ENCODE measurements at regions not wholly inside any gene's neighbourhood (a gene's known extent, or its start where the extent isn't known, plus 50 kb on each side); places are given as distances from the start of the nearest gene placed in this dataset.
"Not testable (repeated sequence)": the region's sequence is repeated elsewhere in the genome, so short reads cannot be mapped to it uniquely, and the experiment has no call there.

GRCh38 chr22:48486134-48486532, 1341.5 kb downstream of the BRD1 start:
- H3K4me1 ChIP-seq (ENCODE audit: insufficient read depth, low read length) = no peaks in the 10 kb centered on the region
- no peaks in the 10 kb centered on the region for H3K36me3 Mint-ChIP-seq
- H3K27me3 Mint-ChIP-seq = peaks cover 20 to 36% of the 10 kb centered on the region in 2 donors
- H3K27ac Mint-ChIP-seq = no peak overlapping the region
- H3K27ac ChIP-seq (ENCODE audit: low read depth, low read length) = no peak overlapping the region
- no peak overlapping the region for H3K4me3 ChIP-seq (ENCODE audit: low read length)
- H3K4me3 Mint-ChIP-seq = peak overlapping the region in 1 of 7 donors; percentile 8
- peaks cover 0 to 4% (median 0%) of the 10 kb centered on the region in 3 donors for H3K4me1 Mint-ChIP-seq
- DNase-seq = no peak
- ChIA-PET CTCF (no interaction called here), POLR2A (no interaction called here)
- no peaks in the 10 kb centered on the region for H3K9me3 Mint-ChIP-seq
- H3K27me3 ChIP-seq (ENCODE audit: insufficient read depth, low read length, poor library complexity, severe bottlenecking) = no peaks in the 10 kb centered on the region
- H3K9me3 ChIP-seq (ENCODE audit: low read length) = no peaks in the 10 kb centered on the region
- no peaks in the 10 kb centered on the region for H3K36me3 ChIP-seq (ENCODE audit: insufficient read depth, low read length)

GRCh38 chr22:48485149-48486133, 1342.2 kb downstream of the BRD1 start:
- no peaks in the 10 kb centered on the region for H3K9me3 Mint-ChIP-seq
- H3K4me3 Mint-ChIP-seq = no peak overlapping the region
- H3K27ac Mint-ChIP-seq = no peak overlapping the region
- no peaks in the 10 kb centered on the region for H3K36me3 ChIP-seq (ENCODE audit: insufficient read depth, low read length)
- peak in 1 of 5 donors; percentile 23 for DNase-seq
- POLR2A ChIA-PET = no interaction called here
- H3K27me3 ChIP-seq (ENCODE audit: insufficient read depth, low read length, poor library complexity, severe bottlenecking) = no peaks in the 10 kb centered on the region
- CTCF ChIA-PET = no interaction called here
- H3K4me1 ChIP-seq (ENCODE audit: insufficient read depth, low read length) = no peaks in the 10 kb centered on the region
- no peaks in the 10 kb centered on the region for H3K36me3 Mint-ChIP-seq
- H3K27me3 Mint-ChIP-seq = peaks cover 20 to 31% of the 10 kb centered on the region in 2 donors
- H3K9me3 ChIP-seq (ENCODE audit: low read length) = no peaks in the 10 kb centered on the region
- no peak overlapping the region for H3K27ac ChIP-seq (ENCODE audit: low read depth, low read length)
- peaks cover 0 to 4% (median 0%) of the 10 kb centered on the region in 3 donors for H3K4me1 Mint-ChIP-seq
- H3K4me3 ChIP-seq (ENCODE audit: low read length) = no peak overlapping the region

DNA sequence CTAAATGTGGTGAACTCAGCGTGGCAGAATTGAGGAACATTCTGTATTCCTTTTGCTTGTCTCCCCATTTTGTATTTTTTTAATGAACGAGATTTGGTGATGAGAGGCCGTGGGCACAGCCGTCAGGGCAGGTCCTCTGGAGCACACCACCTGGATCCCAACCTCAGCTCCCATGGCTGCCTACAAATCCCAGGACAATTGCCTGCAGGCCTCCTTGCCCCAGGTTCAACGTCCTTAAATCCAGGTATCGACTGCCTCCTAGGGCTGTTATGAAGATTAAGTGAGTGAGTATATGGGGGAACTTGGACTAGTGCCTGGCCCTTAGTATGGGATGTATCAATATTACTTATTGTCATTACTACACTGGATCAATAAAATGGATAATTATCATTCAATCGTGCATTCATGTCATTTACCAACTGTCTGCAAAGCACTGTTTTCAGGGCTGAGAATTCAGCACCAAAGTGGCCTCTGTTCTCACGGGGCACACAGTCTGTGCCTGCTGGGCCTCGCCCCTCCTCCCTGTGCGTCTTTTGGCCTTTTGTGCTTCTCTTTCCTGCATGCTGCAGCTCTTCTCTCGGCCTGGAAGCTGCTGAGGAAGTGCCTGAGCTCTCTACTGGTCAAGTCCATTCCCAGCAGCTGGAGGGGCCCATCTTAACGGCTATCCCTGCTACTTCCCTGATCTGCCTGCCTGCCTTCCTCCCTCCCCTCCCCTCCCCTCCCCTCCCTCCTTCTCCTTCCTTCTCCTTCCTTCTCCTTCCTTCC, 1343.7 kb downstream of the BRD1 start:
- no peaks in the 10 kb centered on the region for H3K4me1 ChIP-seq (ENCODE audit: insufficient read depth, low read length)
- peak in 1 of 5 donors; percentile 16 for DNase-seq
- Mint-ChIP-seq H3K4me1 (peaks cover 0 to 4% (median 0%) of the 10 kb centered on the region in 3 donors), H3K9me3 (no peaks in the 10 kb centered on the region), H3K36me3 (no peaks in the 10 kb centered on the region), H3K27me3 (peaks cover 20 to 31% of the 10 kb centered on the region in 2 donors), H3K4me3 (no peak overlapping the region), H3K27ac (no peak overlapping the region)
- CTCF ChIA-PET = no interaction called here
- H3K27me3 ChIP-seq (ENCODE audit: insufficient read depth, low read length, poor library complexity, severe bottlenecking) = no peaks in the 10 kb centered on the region
- no peak overlapping the region for H3K27ac ChIP-seq (ENCODE audit: low read depth, low read length)
- no peaks in the 10 kb centered on the region for H3K36me3 ChIP-seq (ENCODE audit: insufficient read depth, low read length)
- H3K9me3 ChIP-seq (ENCODE audit: low read length) = no peaks in the 10 kb centered on the region
- no peak overlapping the region for H3K4me3 ChIP-seq (ENCODE audit: low read length)
- POLR2A ChIA-PET = no interaction called here

DNA sequence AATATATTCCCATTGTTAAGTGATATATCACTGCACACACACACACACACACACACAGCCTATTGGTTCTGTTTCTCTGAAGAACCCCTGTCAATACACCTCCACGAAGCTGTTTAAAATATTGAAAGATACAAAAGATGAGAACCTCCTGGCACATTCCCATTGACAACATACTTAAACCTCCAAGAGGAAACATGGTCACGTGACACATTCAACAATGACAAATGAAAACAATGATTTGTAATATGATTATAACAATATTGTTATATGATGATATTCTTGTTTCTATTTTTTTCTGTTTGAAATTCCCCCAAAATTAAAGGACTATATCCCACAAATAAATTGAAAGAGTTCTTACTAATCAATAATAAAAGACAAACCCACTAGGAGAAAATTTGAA, 1344.9 kb downstream of the BRD1 start:
- H3K27ac ChIP-seq (ENCODE audit: low read depth, low read length) = no peak overlapping the region
- no peaks in the 10 kb centered on the region for H3K27me3 ChIP-seq (ENCODE audit: insufficient read depth, low read length, poor library complexity, severe bottlenecking)
- H3K4me3 ChIP-seq (ENCODE audit: low read length) = no peak overlapping the region
- DNase-seq = no peak
- Mint-ChIP-seq H3K36me3 (no peaks in the 10 kb centered on the region), H3K9me3 (no peaks in the 10 kb centered on the region), H3K27me3 (peaks cover 9 to 20% of the 10 kb centered on the region in 2 donors), H3K4me1 (no peaks in the 10 kb centered on the region), H3K4me3 (no peak overlapping the region), H3K27ac (peak overlapping the region in 1 of 8 donors; percentile 39)
- ChIA-PET POLR2A (no interaction called here), CTCF (no interaction called here)
- no peaks in the 10 kb centered on the region for H3K4me1 ChIP-seq (ENCODE audit: insufficient read depth, low read length)
- H3K9me3 ChIP-seq (ENCODE audit: low read length) = no peaks in the 10 kb centered on the region
- H3K36me3 ChIP-seq (ENCODE audit: insufficient read depth, low read length) = no peaks in the 10 kb centered on the region

DNA sequence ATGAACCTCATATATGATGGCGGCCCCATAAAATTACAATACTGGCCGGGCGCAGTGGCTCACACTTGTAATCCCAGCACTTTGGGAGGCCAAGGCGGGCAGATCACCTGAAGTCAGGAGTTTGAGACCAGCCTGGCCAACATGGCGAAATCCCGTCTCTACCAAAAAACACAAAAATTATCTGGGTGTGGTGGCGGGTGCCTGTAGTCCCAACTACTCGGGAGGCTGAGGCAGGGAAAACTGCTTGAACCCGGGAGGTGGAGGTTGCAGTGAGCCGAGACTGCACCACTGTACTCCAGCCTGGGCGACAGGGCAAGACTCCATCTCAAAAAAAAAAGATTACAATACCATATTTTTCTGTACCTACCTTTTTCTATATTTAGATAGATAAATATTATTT, 1345.5 kb downstream of the BRD1 start:
- H3K4me3 ChIP-seq (ENCODE audit: low read length); H3K4me1 Mint-ChIP-seq; H3K36me3 Mint-ChIP-seq; DNase-seq; H3K4me3 Mint-ChIP-seq; H3K9me3 ChIP-seq (ENCODE audit: low read length); H3K36me3 ChIP-seq (ENCODE audit: insufficient read depth, low read length); H3K27me3 ChIP-seq (ENCODE audit: insufficient read depth, low read length, poor library complexity, severe bottlenecking); H3K4me1 ChIP-seq (ENCODE audit: insufficient read depth, low read length); H3K9me3 Mint-ChIP-seq; H3K27ac Mint-ChIP-seq; H3K27ac ChIP-seq (ENCODE audit: low read depth, low read length); CTCF ChIA-PET; POLR2A ChIA-PET: not testable (repeated sequence)
- peaks cover 5 to 14% of the 10 kb centered on the region in 2 donors for H3K27me3 Mint-ChIP-seq

DNA sequence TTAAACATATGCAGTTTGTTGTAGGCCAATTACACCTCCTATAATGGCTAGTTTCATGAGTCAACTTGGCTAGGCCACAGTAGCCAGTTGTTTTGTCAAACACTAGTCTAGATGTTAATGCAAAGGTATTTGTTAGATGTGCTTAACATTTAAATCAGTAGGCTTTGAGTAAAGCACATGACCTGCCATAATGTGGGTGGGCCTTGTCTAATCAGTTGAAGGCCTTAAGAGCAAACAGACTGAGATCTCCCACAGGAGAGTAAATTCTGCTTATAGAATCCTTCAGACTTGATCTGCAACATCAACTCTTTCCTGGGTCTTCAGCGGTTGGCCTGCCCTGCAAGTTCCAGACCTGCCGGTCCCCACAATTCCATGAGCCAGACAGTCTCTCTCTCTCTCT, 1345.9 kb downstream of the BRD1 start:
- Mint-ChIP-seq H3K4me1 (no peaks in the 10 kb centered on the region), H3K4me3 (no peak overlapping the region), H3K9me3 (no peaks in the 10 kb centered on the region), H3K36me3 (no peaks in the 10 kb centered on the region), H3K27ac (no peak overlapping the region), H3K27me3 (peaks cover 8 to 10% of the 10 kb centered on the region in 2 donors)
- ChIA-PET CTCF (no interaction called here), POLR2A (no interaction called here)
- Histone ChIP-seq H3K4me1 (ENCODE audit: insufficient read depth, low read length) (no peaks in the 10 kb centered on the region), H3K4me3 (ENCODE audit: low read length) (no peak overlapping the region), H3K27ac (ENCODE audit: low read depth, low read length) (no peak overlapping the region), H3K36me3 (ENCODE audit: insufficient read depth, low read length) (no peaks in the 10 kb centered on the region), H3K9me3 (ENCODE audit: low read length) (no peaks in the 10 kb centered on the region), H3K27me3 (ENCODE audit: insufficient read depth, low read length, poor library complexity, severe bottlenecking) (no peaks in the 10 kb centered on the region)
- DNase-seq = no peak

- no peaks in the 10 kb centered on the region for H3K4me1 Mint-ChIP-seq
- Histone ChIP-seq H3K9me3 (ENCODE audit: low read length) (no peaks in the 10 kb centered on the region), H3K27me3 (ENCODE audit: insufficient read depth, low read length, poor library complexity, severe bottlenecking) (no peaks in the 10 kb centered on the region), H3K36me3 (ENCODE audit: insufficient read depth, low read length) (no peaks in the 10 kb centered on the region), H3K4me3 (ENCODE audit: low read length) (no peak overlapping the region), H3K27ac (ENCODE audit: low read depth, low read length) (no peak overlapping the region), H3K4me1 (ENCODE audit: insufficient read depth, low read length) (no peaks in the 10 kb centered on the region)
- H3K27me3 Mint-ChIP-seq = peaks cover 8 to 20% of the 10 kb centered on the region in 2 donors
- H3K4me3 Mint-ChIP-seq = no peak overlapping the region
- no peak overlapping the region for H3K27ac Mint-ChIP-seq
- DNase-seq = no peak
- ChIA-PET POLR2A (no interaction called here), CTCF (no interaction called here)
- no peaks in the 10 kb centered on the region for H3K9me3 Mint-ChIP-seq
- no peaks in the 10 kb centered on the region for H3K36me3 Mint-ChIP-seq
Observed at GRCh38 chr22:48478529-48479265, 1349.0 kb downstream of the BRD1 start.

DNA sequence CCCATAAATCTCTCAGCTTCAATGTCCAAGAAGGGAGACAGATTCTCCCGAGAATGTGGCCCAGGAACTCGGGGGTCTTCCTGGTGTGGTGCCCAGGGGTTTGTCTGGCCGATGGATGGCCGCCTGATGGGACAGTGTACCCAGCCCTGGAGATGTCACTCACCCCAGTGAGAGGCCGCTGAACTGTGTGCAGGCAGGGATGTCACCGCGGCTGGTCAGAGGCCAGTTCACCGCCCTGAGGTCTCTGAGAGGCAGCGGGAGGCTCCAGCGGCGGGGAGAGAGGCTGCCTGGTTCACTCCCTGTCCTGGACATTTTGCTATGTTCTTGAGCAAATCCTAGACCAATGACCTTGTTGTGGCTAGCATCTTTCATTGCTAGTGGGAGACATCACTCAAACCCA, 1349.5 kb downstream of the BRD1 start:
- Histone ChIP-seq H3K4me3 (ENCODE audit: low read length) (no peak overlapping the region), H3K27me3 (ENCODE audit: insufficient read depth, low read length, poor library complexity, severe bottlenecking) (no peaks in the 10 kb centered on the region), H3K9me3 (ENCODE audit: low read length) (no peaks in the 10 kb centered on the region), H3K27ac (ENCODE audit: low read depth, low read length) (no peak overlapping the region), H3K36me3 (ENCODE audit: insufficient read depth, low read length) (no peaks in the 10 kb centered on the region), H3K4me1 (ENCODE audit: insufficient read depth, low read length) (no peaks in the 10 kb centered on the region)
- H3K4me3 Mint-ChIP-seq = no peak overlapping the region
- no peaks in the 10 kb centered on the region for H3K4me1 Mint-ChIP-seq
- H3K27ac Mint-ChIP-seq = no peak overlapping the region
- POLR2A ChIA-PET = no interaction called here
- H3K9me3 Mint-ChIP-seq = no peaks in the 10 kb centered on the region
- H3K36me3 Mint-ChIP-seq = no peaks in the 10 kb centered on the region
- CTCF ChIA-PET = no interaction called here
- no peak for DNase-seq
- H3K27me3 Mint-ChIP-seq = peaks cover 10 to 20% of the 10 kb centered on the region in 2 donors

All from CD8-positive, alpha-beta memory T cell (primary cell).